HG02678 (cell line): ENCODE measurements at regions not wholly inside any gene's neighbourhood (a gene's known extent, or its start where the extent isn't known, plus 50 kb on each side); places are given as distances from the start of the nearest gene placed in this dataset.
"Not testable (repeated sequence)": the region's sequence is repeated elsewhere in the genome, so short reads cannot be mapped to it uniquely, and the experiment has no call there.

Experiments
- ATAC-seq: cut with Tn5 transposase; IDR thresholded peaks from one replicate; pipeline ENCODE4 v1.9.1; 2021; ENCODE audit warnings: mild to moderate bottlenecking, moderate library complexity; ENCODE audit not compliant: unreplicated experiment

DNA sequence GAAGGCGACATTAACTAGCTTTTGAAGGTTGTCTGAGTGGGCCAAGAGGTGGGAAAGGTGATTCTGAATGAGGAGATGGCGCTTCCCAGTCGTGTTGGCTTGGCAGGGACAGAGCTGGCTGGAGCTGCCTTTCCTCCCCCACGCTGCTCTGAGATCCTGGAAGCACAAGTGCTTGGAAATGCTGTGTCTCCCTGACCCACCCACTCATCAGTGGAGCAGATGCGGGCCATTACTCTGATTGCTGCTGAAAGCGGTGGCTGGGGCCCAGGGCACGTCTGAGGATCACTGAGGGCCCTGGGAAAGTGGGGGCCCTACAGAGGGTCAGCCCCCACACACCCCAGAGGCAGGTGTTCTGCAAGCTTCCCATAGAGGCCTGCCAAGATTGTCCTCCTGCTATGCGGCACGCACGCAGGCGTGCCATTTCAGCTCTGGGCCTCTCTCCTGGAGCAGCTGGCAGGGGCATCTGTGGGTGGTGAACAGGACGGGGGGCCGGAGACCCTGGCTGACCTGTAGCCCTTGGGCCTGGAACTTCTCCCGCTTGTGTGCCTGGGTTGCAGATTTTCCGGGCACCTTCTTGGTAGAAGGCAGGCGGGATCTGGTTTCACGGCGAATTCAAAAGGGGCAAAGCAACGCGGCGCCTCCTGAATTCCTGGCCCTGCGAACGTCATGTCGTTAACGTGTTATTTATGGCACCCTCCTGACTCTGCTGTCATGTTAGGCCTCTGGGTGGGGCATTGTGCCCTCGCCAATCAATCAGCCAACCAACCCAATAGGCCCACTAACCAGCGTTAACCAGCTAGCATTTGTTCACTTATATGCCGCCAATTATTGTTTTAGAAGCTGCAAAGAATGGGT lies 133.8 kb upstream of the TBX3 start:
- no peak for ATAC-seq

DNA sequence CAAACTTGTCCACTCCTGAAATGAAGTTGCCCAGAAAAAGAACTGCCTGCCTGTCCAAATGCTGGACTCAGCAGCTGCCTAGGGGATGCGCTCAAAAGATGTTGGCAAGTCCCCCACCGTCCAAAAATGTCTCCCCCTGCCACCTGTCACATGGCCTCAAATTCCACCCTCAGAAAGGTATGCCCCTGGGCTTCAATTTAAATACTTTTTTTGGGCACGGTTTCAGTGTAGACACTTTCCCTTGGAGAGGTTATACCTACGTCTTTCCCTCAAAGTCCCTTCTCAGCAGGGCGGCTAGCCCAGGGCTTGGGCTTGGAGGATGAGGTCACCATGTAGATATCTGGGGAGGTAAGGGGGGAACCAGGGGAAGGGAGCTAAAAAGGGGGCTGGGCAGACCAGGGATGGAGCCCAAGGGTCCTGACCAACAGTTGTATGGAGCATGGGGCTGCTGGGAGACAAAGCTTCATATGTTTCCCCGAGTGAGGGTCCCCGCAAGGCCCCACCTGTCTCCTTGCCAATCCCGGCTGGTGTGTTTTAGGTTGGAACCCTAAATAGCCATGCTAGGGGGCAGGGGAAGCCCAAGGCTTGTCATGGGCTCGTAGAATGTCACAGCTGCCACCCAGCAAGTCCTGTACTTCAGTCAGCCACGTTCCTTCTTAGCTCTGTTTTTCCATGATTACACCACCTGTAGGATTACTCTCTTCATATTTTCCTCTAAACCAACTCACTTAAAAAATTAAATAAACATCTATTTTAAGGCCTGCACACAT lies 131.2 kb upstream of the TBX3 start:
- ATAC-seq: no peak

DNA sequence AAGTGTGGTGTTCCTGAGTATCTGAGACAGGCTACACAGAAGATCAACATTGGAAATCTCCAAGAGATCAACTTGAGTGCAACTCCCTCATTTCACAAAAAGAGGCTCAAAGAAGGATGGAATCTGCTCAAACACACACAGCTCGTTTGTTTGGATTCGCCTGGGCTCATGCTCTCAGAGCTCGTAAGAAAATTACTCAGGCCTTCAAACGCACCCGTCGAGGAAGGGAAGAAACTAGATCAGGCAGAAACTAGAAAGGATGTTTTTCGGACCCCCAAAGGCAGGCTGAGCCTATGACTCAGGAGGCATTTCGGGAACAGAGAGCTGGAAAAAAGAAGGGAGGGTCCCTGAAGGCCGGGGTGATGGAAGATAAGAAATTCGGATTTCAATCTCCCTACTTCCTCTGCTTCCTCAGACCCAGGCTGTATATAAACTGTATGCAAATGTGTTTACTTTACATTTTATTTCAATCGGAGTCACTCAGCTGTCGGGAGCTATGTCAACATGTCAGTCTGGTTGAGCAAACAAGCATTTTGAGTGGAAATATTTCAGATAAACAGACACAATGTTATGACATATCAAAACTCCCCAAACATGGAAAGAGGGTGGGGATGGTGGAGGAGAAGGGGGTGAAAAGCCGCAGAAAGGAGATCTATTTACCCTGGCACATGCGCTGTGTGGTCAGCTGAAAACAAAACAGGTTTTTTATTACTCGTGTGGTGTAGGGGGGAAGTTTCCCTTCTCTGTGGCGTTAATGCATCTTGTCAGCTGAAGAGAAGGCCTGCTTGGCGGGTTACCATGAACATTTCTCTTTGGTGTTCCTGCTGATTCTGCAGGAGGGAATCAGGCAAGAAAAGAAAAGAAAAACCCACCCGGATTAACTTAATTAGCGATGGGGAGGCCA lies 129.1 kb upstream of the TBX3 start:
- no peak for ATAC-seq

DNA sequence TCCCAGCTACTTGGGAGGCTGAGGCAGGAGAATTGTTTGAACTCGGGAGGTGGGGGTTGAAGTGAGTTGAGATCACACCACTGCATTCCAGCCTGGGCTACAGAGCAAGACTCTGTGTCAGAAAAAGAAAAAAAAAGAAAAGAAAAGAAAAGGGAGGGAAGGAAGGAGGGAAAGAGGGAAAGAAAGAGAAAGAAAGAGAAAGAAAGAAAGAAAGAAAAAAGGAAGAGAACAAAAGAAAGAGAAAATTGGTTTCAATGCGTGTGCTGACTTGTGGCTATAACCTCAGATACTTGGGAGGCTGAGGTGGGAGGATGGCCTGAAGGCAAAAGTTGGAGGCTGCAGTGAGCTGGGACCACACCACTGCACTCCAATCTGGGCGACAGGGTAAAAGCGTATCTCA lies 128.4 kb upstream of the TBX3 start:
- ATAC-seq: no peak

DNA sequence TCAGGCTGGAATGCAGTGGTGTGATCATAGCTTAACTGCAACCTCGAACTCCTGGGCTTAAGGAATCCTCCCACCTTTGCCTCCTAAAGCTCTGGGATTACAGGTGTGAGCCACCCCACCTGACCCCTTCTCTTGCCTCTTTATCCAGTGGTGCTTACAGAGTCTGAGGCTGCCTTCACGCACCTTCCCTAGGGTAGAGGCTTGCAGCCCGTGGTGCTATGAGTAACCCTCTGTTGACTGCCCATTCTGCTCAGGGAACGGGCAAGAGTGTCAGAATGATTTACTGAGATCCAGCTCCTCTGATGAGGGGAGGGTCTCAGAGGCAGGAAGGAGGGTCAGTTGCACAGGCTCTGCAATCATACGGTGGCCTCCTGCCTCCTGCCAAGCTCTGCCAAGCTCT lies 125.1 kb upstream of the TBX3 start:
- no peak for ATAC-seq

DNA sequence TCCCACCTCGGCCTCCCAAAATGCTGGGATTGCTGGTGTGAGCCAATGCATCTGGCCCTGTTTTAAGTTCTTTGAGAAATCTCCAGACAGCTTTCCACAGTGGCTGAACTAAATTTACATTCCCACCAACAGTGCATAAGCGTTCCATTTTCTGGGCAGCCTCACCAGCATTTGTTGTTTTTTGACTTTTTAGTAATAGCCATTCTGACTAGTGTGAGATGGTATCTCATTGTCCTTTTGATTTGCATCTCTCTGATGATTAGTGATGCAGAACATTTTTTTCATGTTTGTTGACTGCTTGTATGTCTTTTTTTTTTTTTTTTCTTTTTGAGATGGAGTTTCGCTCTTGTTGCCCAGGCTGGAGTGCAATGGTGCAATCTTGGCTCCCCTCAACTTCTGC lies 117.4 kb upstream of the TBX3 start:
- ATAC-seq: not testable (repeated sequence)

DNA sequence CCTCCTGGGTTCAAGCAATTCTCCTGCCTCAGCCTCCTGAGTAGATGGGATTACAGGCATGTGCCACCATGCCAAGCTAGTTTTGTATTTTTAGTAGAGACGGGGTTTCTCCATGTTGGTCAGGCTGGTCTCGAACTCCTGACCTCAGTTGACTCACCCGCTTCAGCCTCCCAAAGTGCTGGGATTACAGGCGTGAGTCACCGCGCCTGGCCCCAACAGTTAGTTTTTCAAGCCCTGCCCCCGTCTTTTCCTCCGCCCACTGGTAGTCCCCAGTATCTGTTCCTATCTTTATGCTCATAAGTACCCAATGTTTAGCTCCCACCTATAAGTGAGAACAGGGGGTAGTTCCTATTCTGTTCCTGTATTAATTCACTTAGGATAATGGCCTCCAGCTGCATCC lies 116.6 kb upstream of the TBX3 start:
- not testable (repeated sequence) for ATAC-seq

DNA sequence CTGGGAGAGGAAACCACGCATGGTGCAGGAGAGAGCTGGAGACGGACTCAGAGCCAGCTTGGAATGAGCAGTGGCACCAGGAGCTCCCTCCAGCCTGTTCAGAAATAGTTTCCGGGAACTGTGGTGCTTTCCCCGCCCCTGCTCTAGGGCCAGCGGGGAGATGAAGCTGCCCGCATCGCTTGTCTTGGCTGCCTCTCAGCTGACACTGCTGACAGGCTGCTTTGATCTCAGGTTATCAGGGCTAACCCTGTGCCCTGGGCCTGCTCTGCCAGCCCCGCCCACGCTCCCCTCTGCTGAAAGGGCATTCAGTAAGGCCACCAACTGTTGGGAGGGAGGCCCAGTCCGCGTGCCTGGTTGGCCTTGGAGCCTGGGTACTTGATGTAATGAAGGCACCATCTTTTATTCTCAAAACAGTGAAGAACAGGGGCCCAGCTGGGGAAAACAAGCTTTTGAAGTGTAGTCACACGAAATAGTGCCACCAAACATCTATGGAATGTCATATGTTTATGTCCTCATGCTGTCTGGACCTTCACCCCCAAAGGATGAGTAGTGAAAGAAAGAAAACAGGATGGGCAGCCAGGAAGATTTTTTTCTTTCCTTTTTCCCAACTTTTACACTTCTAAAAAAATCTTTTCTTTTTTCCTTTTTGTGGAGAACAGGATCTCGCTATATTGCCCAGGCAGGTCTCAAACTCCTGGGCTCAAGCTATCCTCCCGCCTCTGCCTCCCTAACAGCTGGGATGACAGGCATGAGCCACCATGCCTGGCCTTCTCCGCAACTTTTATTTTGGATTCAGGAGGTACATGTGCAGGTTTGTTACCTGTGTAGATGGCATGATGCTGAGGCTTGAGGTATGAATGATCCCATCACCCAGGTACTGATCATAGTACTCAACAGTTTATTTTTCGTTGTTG lies 115.9 kb upstream of the TBX3 start:
- ATAC-seq: no peak

DNA sequence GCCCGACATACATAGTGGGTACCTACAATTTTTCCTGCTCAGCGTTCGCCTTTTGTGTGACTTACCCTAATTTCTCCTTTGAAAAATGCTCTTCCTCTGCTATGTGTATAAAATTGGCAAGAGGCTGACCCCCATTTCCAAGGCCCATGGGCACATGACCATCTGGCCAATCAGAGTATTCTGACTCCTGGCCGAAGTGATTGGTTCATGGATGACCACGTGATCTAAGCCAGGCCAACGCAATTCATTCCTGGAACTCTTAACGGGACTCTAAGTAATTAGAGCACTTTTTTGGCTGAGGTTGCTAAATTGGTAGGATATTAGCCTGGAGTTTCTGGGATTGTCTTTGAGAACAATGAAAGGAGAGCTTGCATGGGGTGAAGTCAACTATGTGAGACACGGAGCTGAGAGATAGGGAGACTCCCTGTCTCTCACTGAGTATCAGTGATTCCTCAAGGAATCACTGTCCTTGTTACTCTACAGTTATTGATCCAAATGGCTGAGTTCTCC lies 110.1 kb upstream of the TBX3 start:
- ATAC-seq: no peak

DNA sequence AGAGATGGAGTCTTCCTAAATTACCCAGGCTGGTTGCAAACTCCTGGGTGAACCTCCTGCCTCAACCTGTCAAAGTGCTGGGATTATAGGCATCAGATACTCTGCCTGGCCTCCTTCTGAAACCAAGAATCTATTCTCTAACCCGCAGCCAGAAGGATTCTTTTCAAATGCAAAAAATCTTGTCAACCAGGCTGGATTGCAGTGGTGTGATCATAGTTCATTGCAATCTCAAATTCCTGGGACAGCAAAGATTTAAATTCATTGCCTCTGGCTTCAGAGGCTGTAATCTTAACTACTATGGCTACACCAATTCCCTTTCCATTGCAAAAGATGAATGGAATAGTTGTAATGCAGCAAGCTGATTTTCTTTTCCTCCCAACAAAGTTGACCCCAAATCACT lies 106.3 kb upstream of the TBX3 start:
- no peak for ATAC-seq

DNA sequence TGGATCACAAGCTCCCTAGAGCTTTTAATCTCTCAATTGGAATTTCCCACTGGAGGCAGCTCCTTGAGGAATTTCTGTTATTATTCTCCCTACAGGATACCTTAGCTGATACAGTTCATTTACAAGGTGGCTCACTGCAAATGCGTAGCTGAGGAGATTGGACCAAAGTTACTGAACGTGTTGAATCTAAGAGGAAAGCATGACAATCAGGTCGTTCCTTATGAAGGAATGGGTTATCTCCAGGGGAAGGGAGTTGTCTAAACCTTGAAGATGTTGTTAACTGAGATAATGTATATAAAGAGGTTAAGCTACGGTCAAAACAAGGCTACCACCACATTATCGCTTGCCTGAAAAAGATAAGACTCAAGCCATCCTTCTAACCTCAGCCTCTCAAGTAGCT lies 105.8 kb upstream of the TBX3 start:
- ATAC-seq: no peak

DNA sequence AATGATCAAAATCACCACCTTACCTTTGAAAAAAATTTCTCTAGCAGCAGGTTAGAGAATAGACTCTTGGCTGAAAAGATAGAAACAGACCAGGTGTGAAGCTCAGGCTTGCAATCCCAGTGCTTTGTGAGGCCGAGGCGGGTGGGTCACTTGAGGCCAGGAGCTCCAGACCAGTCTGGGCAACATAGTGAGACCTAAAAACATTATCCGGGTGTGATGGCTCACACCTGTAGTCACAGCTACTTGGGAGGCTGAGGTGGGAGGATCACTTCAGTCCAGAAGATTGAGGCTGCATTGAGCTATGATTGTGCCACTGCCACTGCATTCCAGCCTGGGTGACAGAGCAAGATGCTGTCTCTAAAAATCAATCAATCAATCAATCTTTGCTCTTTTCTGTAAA lies 105.3 kb upstream of the TBX3 start:
- no peak for ATAC-seq

DNA sequence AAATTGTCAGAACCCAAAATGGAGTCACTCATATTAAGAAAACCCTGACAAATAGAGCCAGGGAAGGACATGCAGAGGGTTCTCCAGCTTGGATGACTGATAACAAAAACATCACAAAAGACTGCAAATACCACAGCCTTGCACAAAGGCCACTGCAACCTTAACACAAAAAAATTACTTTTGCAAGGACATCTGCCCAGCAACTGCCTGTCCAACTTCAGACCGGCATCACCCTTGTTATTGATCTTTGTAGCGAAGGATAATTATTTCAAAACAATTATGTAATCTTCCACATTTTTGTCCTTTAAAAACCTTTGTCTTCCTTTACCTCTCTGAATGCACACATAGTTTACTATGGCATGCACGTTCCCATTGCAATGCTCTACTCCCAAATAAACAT lies 100.6 kb upstream of the TBX3 start:
- ATAC-seq: no peak

DNA sequence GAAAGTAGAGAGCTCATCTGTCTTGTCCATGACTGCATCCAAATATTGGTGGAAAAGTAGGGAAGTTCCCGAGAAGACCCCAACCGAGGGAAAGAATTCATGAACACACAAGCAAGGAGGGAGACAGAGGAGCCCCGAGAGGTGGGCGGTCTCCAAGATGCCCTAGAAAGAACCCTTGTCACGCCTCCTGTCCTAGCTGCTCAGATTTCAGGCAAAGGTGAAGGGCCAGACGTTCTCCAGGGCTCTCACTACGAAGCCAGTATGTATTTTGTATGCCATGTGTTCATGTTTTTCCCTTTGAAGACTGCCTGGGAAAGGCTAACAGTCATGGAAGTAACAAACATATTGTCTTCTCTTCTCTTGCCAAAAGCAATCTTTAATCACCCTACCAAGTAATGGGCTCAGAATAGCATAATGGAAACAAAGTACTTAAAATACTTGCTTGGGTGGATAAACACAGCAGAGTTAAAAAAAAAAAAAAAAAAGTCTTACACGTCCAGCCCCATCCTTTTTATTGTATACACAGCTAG lies 99.2 kb upstream of the TBX3 start:
- ATAC-seq: no peak

DNA sequence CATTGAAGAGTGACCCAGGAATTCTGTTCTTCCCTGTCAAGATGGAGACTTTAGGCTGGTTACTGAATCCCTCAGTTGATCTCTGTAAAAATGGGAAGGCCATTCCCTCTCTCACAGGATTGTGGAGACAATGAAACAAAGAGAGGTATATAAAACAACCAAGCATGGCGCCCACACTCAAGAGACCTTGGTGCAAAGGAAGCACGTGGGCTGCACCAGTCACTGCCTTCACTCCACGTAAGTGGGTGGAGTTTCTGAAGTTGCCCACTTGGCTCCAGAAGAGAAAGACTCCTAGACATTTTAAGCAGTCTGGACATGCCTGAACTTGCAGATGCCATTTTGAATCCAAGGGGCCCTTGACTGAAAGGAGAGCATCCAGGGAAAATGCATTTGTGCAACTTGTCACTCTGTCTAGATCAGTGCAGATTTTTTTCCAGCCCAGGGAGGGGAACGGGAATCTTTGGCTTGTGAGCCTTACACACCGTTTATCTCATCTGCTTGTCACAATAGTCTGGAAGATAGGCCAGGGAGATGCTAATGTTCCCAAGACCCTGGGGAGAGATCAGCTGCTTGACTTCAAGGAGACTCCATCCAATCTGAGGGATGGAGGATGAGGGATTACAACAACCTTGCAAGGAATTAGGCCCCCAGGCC lies 96.9 kb upstream of the TBX3 start:
- ATAC-seq: no peak

DNA sequence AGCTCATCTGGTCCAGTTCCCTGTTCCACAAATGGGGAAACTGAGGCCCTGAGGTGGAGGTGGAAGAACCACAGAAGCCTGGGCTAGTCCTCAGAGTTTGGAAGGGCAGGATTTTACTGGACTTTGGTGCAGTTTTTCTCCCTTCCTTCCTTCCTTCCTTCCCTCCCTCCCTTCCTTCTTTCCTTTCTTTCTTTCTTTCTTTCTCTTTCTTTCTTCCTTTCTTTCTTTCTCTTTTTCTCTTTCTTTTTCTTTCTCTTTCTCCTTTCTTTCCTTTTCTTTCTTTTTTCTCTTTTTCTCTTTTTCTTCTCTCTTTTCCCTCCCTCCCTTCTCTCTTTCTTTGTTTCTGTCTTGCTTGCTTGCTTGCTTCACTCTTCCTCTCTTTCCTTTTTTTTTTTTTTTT lies 95.7 kb upstream of the TBX3 start:
- no peak for ATAC-seq

DNA sequence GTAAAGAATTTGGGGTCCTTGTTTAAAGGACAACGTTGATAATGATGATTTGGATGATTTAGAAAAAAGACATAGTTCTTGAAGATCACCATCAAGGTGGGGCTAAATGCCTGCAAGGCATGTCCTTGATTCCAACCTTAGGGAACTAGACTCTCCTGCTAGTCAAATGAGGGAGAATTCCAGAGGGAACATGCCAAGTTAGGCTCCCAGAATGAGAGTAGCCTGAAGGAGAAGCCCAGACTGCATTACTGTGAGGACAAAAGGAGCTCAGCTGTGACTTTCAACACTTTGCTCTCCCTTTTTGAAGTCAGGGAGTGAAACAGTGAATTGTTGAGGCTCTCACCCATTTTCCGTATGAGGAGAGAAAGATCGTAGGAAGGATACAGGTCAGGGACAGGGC lies 95.2 kb upstream of the TBX3 start:
- ATAC-seq: no peak

DNA sequence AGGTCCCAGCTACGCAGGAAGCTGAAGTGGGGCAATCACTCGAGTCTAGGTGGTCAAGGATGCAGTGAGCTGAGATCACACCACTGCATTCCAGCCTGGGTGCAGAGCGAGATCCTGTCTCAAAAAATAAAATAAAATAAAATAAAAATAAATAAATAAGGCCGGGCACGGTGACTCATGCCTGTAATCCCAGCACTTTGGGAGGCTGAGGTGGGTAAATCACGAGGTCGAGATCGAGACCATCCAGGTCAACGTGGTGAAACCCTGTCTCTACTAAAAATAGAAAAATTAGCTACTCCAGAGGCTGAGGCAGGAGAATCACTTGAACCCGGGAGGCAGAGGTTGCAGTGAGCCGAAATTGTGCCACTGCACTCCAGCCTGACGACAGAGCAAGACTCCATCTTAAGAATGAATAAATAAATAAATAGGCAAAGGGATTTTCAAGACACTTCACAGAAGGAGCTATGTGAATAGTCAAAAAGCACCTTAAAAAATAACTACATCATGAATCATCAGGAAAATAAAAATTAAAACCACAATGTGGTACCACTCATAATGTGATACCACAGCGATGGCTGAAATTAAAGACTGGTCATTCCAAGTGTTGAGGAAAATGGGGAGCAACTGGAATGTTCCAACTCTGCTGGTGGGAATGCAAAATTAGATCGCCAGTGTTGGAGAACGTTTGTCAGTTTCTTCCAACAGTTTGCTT lies 92.9 kb upstream of the TBX3 start:
- no peak for ATAC-seq

DNA sequence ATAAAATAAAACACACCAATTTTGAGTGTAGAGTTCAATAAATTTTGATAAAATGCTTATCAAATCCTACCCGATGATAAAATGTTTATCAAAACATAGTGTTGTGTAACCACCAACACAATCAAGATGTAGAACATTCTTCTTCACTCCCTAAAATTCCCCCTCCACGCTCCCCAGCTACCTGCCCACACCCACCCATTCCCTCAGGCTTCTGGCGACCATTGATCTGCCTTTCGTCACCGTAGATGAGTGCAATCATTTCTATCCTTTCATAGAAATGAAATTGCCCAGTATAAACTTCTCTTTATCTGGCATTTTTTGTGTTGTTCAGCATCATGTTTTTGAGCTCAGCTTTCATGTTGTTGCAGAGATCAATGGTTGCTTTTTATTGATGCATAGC lies 90.7 kb upstream of the TBX3 start:
- ATAC-seq: no peak
